Parathyroid adenoma (tissue), 2 donors: ENCODE measurements at regions not wholly inside any gene's neighbourhood (a gene's known extent, or its start where the extent isn't known, plus 50 kb on each side); places are given as distances from the start of the nearest gene placed in this dataset.

Experiments used
- H2AFZ ChIP-seq: fragments of 300-600 bp; sonication (generic); one replicate; pipeline ENCODE4 v1.7.0; 2017; ENCODE audit warnings: antibody characterized with exemption, mild to moderate bottlenecking
- H3K27ac ChIP-seq: fragments of 300-600 bp; sonication (generic); one replicate; pipeline ENCODE4 v1.7.0; 2017
- H3K27me3 ChIP-seq: fragments of 300-600 bp; sonication (generic); one replicate; pipeline ENCODE4 v1.7.0; 2017; ENCODE audit warnings: low read length; ENCODE audit not compliant: control insufficient read depth, insufficient read depth
- H3K36me3 ChIP-seq: fragments of 300-600 bp; sonication (generic); one replicate; pipeline ENCODE4 v1.7.0; 2017; ENCODE audit warnings: low read length; ENCODE audit not compliant: control insufficient read depth, insufficient read depth
- H3K4me1 ChIP-seq: fragments of 300-600 bp; sonication (generic); one replicate; pipeline ENCODE4 v1.7.0; 2017; ENCODE audit warnings: control low read depth
- H3K4me2 ChIP-seq: fragments of 300-600 bp; sonication (generic); one replicate; pipeline ENCODE4 v1.7.0; 2017; ENCODE audit warnings: low read length
- H3K4me3 ChIP-seq: fragments of 300-600 bp; sonication (generic); one replicate; pipeline ENCODE4 v1.7.0; 2017; ENCODE audit warnings: low read depth, low read length
- H3K79me2 ChIP-seq: fragments of 300-600 bp; sonication (generic); one replicate; pipeline ENCODE4 v1.7.0; 2017; ENCODE audit warnings: control low read depth
- H3K9ac ChIP-seq: fragments of 300-600 bp; sonication (generic); one replicate; pipeline ENCODE4 v1.7.0; 2017; ENCODE audit warnings: mild to moderate bottlenecking
- H3K9me3 ChIP-seq: fragments of 300-600 bp; sonication (generic); one replicate; pipeline ENCODE4 v1.7.0; 2017; ENCODE audit warnings: low read length; ENCODE audit not compliant: control insufficient read depth
- TF ChIP-seq, protein P1 (sequence below): fragments of 300-600 bp; sonication (generic); IDR thresholded peaks from one replicate; pipeline ENCODE4 v1.7.0; 2017; ENCODE audit warnings: antibody characterized with exemption, mild to moderate bottlenecking
- donor health status: primary hyperparathyroidism.

DNA sequence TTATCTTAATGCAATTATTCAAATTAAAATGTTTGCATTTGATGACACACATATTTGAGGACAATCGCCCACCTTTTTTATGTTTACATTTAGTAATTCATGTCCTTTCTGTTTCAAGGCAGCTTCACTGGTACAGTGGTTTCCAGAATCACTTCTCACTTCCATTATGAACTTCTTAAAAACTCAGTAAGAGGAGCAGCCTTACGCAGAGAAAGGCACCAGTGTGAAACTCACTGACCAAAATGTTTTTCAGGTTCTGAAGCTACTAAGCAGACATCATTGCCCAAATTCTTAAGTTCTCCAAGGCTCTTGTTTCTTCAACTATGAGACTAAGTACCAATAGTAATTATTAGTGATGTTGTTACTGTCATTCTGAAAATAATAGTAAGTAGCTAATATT is 353.1 kb upstream of the CXADR start:
- Histone ChIP-seq H3K9ac (no peak overlapping the region), H3K27ac (no peak overlapping the region), H3K4me1 (no peaks in the 10 kb centered on the region), H3K27me3 (no peaks in the 10 kb centered on the region), H3K79me2 (no peaks in the 10 kb centered on the region), H3K36me3 (no peaks in the 10 kb centered on the region), H3K4me3 (no peak overlapping the region), H3K4me2 (no peak overlapping the region), H3K9me3 (no peaks in the 10 kb centered on the region), H2AFZ (no peak overlapping the region)
- TF ChIP-seq, protein P1, sequence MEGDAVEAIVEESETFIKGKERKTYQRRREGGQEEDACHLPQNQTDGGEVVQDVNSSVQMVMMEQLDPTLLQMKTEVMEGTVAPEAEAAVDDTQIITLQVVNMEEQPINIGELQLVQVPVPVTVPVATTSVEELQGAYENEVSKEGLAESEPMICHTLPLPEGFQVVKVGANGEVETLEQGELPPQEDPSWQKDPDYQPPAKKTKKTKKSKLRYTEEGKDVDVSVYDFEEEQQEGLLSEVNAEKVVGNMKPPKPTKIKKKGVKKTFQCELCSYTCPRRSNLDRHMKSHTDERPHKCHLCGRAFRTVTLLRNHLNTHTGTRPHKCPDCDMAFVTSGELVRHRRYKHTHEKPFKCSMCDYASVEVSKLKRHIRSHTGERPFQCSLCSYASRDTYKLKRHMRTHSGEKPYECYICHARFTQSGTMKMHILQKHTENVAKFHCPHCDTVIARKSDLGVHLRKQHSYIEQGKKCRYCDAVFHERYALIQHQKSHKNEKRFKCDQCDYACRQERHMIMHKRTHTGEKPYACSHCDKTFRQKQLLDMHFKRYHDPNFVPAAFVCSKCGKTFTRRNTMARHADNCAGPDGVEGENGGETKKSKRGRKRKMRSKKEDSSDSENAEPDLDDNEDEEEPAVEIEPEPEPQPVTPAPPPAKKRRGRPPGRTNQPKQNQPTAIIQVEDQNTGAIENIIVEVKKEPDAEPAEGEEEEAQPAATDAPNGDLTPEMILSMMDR = no peak

DNA sequence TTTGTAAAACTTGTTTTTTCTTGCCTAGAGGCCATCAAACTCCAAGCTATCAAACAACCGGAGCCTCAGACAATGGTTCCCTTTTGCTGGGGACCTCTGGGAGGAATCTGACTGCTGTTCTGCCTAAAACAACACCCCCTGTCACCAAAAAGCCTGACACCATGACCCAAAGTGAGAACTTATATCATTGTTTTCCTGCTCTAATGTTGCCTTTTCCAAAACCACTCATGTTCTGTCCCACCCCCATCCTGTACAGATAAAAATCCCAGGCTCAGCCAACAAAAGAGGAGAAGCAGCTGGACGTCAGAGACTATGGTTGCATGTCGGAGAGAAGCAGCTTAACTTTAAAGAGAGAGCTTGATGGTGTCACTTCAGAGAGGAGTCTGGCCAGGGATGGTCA is 327.2 kb upstream of the CXADR start:
- Histone ChIP-seq H3K36me3 (no peaks in the 10 kb centered on the region), H3K4me3 (no peak overlapping the region), H2AFZ (no peak overlapping the region), H3K9ac (no peak overlapping the region), H3K27ac (no peak overlapping the region), H3K4me1 (no peaks in the 10 kb centered on the region), H3K79me2 (no peaks in the 10 kb centered on the region), H3K4me2 (no peak overlapping the region), H3K27me3 (no peaks in the 10 kb centered on the region), H3K9me3 (no peaks in the 10 kb centered on the region)
- TF ChIP-seq, protein P1 = no peak

DNA sequence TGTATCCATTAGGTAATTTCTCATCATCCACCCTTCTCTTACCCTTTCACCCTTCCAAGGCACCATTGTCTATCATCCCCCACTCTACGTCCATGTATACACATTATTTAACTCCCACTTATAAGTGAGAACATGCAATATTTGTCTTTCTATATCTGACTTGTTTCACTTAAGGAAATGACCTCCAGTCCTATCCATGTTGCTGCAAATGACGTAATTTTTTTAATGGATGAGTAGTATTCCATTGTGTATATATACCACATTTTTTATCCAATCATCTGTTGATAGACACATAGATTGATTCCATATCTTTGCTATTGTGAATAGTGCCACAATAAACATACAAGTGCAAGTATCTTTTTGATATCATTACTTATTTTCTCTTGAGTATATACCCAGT is 322.9 kb upstream of the CXADR start:
- Histone ChIP-seq H3K4me2 (no peak overlapping the region), H3K79me2 (no peaks in the 10 kb centered on the region), H2AFZ (no peak overlapping the region), H3K4me3 (no peak overlapping the region), H3K9me3 (no peaks in the 10 kb centered on the region), H3K27ac (no peak overlapping the region), H3K36me3 (no peaks in the 10 kb centered on the region), H3K27me3 (no peaks in the 10 kb centered on the region), H3K9ac (no peak overlapping the region), H3K4me1 (no peaks in the 10 kb centered on the region)
- TF ChIP-seq, protein P1 = no peak

DNA sequence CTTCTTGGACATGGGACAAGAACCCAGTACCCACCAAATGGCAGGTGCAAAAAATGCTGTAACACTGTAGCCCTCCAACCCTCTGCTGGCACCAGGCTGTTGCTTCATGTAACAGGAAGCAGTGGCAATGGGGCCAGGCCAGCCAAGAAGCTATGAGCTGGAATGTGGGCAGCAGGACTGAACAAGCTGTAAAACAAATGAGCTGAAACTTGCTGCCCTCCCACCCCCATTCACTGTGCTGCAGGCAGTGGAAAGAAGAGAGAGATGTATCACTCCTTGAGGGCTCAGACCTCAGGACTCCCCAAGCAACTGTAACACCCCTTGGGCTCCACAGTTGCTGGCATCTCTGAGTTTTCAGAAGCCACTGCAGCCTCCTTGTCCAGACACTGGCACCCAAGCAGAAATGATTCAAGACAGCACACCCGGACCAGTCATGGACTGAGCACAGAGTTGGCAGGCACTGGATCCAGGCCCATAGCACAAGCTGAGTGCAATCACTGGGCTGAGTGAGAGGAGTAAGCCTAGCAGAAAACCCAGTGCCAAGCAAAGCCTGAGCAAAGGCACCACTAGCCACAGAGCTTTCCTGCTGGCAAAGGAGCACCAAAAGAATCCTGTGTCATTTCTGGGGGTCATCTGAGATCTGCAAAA is 321.4 kb upstream of the CXADR start:
- Histone ChIP-seq H3K79me2 (no peaks in the 10 kb centered on the region), H2AFZ (no peak overlapping the region), H3K27me3 (no peaks in the 10 kb centered on the region), H3K4me3 (no peak overlapping the region), H3K4me2 (no peak overlapping the region), H3K9ac (no peak overlapping the region), H3K27ac (no peak overlapping the region), H3K36me3 (no peaks in the 10 kb centered on the region), H3K4me1 (no peaks in the 10 kb centered on the region), H3K9me3 (no peaks in the 10 kb centered on the region)
- TF ChIP-seq, protein P1 = no peak

DNA sequence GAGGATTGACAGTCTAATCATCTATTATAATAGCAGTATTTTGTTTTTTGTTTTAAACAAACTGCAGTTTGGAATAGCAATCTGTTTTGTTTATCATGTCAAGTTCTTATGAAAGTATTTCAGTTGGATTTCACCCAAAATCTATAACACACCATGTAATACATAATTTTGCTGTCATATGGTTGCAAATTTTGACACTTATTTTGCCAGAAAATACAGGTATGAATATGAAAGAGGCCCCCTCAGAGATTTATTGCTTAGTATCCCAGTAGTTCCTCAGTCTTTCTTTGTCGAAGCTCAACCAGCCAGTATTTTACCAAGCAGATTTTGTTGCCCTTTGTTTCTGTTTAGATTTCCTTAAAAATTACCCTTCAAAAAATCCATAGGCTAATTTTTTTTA is 317.5 kb upstream of the CXADR start:
- Histone ChIP-seq H3K36me3 (no peaks in the 10 kb centered on the region), H3K4me2 (no peak overlapping the region), H3K9me3 (no peaks in the 10 kb centered on the region), H3K4me3 (no peak overlapping the region), H3K27me3 (no peaks in the 10 kb centered on the region), H3K9ac (no peak overlapping the region), H3K27ac (no peak overlapping the region), H3K79me2 (no peaks in the 10 kb centered on the region), H3K4me1 (no peaks in the 10 kb centered on the region), H2AFZ (no peak overlapping the region)
- TF ChIP-seq, protein P1 = no peak
